K562 (cell line): ENCODE measurements at regions not wholly inside any gene's neighbourhood (a gene's known extent, or its start where the extent isn't known, plus 50 kb on each side); places are given as distances from the start of the nearest gene placed in this dataset.
A peak's percentile ranks its signal among the peaks of the same experiment; 100 is the strongest.

Experiments used
- ATAC-seq: fragments of 200-7000 bp; cut with Tn5 transposase; 3 replicates; pipeline ENCODE4 v1.9.1; 2020; ENCODE audit warnings: moderate library complexity
- BruUV-seq: library from RNA; stranded (reverse); fragments of 400-500 nt; replicated peaks from 2 replicates; lab custom pipeline; 2021; lab: Mats Ljungman, UMichigan
- CTCF ChIA-PET: fragments of 300-600 bp; formaldehyde crosslinking; extraction: SDS; loops from one replicate; lab custom pipeline; 2021; ENCODE audit warnings: low intra/inter-chr PET ratio; lab: Yijun Ruan, JAX
- POLR2A ChIA-PET: fragments of 300-600, 350-650 bp; sonication (Branson Sonifier 250); formaldehyde crosslinking; extraction: SDS; loops from one replicate; lab custom pipeline; 2021; ENCODE audit warnings: antibody characterized with exemption, inconsistent platforms; lab: Yijun Ruan, JAX
- DNase-seq, 4 experiments: peaks; one replicate each; pipeline versions ENCODE4 v3.0.0 to v3.0.0-alpha.2; 2011 to 2018; ENCODE audit warnings: low spot score in 3 of 4, mixed read lengths in 3 of 4; ENCODE audit errors: extremely low read depth in 1 of 4
- FAIRE-seq: peaks from 2 replicates; lab custom pipeline; 2011; peaks lifted over from hg19 to GRCh38; lab: Jason Lieb, UNC
- H2AFZ ChIP-seq: 2 replicates; pipeline ENCODE4 v1.6.0; 2011; ENCODE audit warnings: low read depth, low read length, control low read depth, inconsistent platforms
- H3K27ac ChIP-seq: fragments of 200-600 bp; 3 replicates; pipeline ENCODE4 v1.8.0; 2011; ENCODE audit warnings: low read depth, mild to moderate bottlenecking, control low read depth, inconsistent platforms, low read length, moderate library complexity, mixed read lengths; ENCODE audit errors: extremely low read depth
- H3K27me3 ChIP-seq, 2 experiments: fragments of 300-600 bp in 1 of 2; 2 replicates in 1 of 2; 3 replicates in 1 of 2; pipeline versions ENCODE4 v1.6.0 to v1.8.0; 2011; ENCODE audit warnings: inconsistent platforms in 2 of 2, low read length in 2 of 2, mild to moderate bottlenecking in 1 of 2, mixed read lengths in 1 of 2, moderate library complexity in 1 of 2; ENCODE audit not compliant: control insufficient read depth in 2 of 2, insufficient read depth in 2 of 2
- H3K36me3 ChIP-seq: fragments of 300-600 bp; 3 replicates; pipeline ENCODE4 v1.8.0; 2011; ENCODE audit warnings: mild to moderate bottlenecking, low read length, inconsistent platforms; ENCODE audit not compliant: control insufficient read depth, insufficient read depth
- H3K4me1 ChIP-seq, 2 experiments: fragments of 200-600 bp in 1 of 2; replicated peaks in 1 of 2; 2 replicates in 1 of 2; 3 replicates in 1 of 2; pipeline versions ENCODE4 v1.5.1 to v1.8.0; 2011; ENCODE audit warnings: inconsistent platforms in 2 of 2, low read length in 2 of 2, mild to moderate bottlenecking in 1 of 2, mixed read lengths in 1 of 2, moderate library complexity in 1 of 2; ENCODE audit not compliant: control insufficient read depth in 2 of 2, insufficient read depth in 2 of 2
- H3K4me2 ChIP-seq: 2 replicates; pipeline ENCODE4 v1.6.1; 2011; ENCODE audit warnings: low read length, control low read depth, inconsistent platforms, mixed read lengths; ENCODE audit not compliant: insufficient read depth
- H3K4me3 ChIP-seq: fragments of 200-600 bp; sonication (generic), shearing (Covaris generic); 2 replicates; pipeline ENCODE4 v1.5.1; 2016; ENCODE audit warnings: control low read depth, inconsistent platforms
- H3K79me2 ChIP-seq: fragments of 200-600 bp; 3 replicates; pipeline ENCODE4 v1.8.0; 2011; ENCODE audit warnings: low read length, inconsistent platforms; ENCODE audit not compliant: control insufficient read depth, insufficient read depth
- H3K9ac ChIP-seq, 2 experiments: 2 replicates each; pipeline versions ENCODE4 v1.6.0 to v1.6.1; 2011; ENCODE audit warnings: low read depth in 2 of 2, low read length in 2 of 2, control low read depth in 1 of 2, inconsistent platforms in 1 of 2, mild to moderate bottlenecking in 1 of 2, mixed read lengths in 1 of 2; ENCODE audit not compliant: insufficient read depth in 1 of 2
- H3K9me1 ChIP-seq: one replicate; pipeline ENCODE4 v1.6.0; 2011; ENCODE audit warnings: inconsistent platforms, mild to moderate bottlenecking, low read length, moderate library complexity; ENCODE audit not compliant: control insufficient read depth, insufficient read depth
- H3K9me3 ChIP-seq: replicated peaks from 2 replicates; pipeline ENCODE4 v1.5.1; 2011; ENCODE audit warnings: low read depth, low read length, inconsistent platforms; ENCODE audit not compliant: control insufficient read depth, insufficient read depth
- H4K20me1 ChIP-seq: replicated peaks from 2 replicates; pipeline ENCODE4 v1.6.1; 2011; ENCODE audit warnings: low read length, inconsistent platforms, mixed read lengths; ENCODE audit not compliant: control insufficient read depth, insufficient read depth
- ADNP ChIP-seq: fragments of 200-800 bp; sonication (Bioruptor generic); IDR thresholded peaks from 2 replicates; pipeline ENCODE4 v1.6.1; 2016; ENCODE audit warnings: missing genetic modification characterization, missing compliant biosample characterization
- ARID3B ChIP-seq: fragments of 250-450 bp; sonication (Bioruptor Pico); IDR thresholded peaks from 2 replicates; pipeline ENCODE4 v1.4.0; 2020; ENCODE audit warnings: borderline replicate concordance
- C11orf30 ChIP-seq: fragments of 450-650 bp; IDR thresholded peaks from 2 replicates; pipeline ENCODE4 v1.6.1; 2016; ENCODE audit warnings: low read depth, mild to moderate bottlenecking
- ETV6 ChIP-seq, 3 experiments: fragments of 150-350 bp in 1 of 3; sonication (generic) in 1 of 3; formaldehyde crosslinking in 1 of 3; IDR thresholded peaks; 2 replicates each; pipeline versions ENCODE4 v1.6.1 to v1.8.0; 2014 to 2022; ENCODE audit warnings: borderline replicate concordance in 2 of 3, low read depth in 2 of 3, antibody characterized with exemption in 1 of 3, low read length in 1 of 3, mild to moderate bottlenecking in 1 of 3, missing genetic modification reagents in 1 of 3
- EZH2 ChIP-seq: IDR thresholded peaks from 2 replicates; pipeline ENCODE4 v1.6.1; 2012; ENCODE audit warnings: low read depth, mild to moderate bottlenecking, inconsistent platforms, low read length, borderline replicate concordance
- FOXP1 ChIP-seq: sonication (generic); formaldehyde crosslinking; IDR thresholded peaks from 2 replicates; pipeline ENCODE4 v1.8.0; 2022; ENCODE audit warnings: mild to moderate bottlenecking, missing genetic modification reagents
- MAFG ChIP-seq: fragments of 450-650 bp; conservative IDR thresholded peaks from 2 replicates; pipeline ENCODE4 v1.6.1; 2016; ENCODE audit warnings: missing genetic modification characterization, missing compliant biosample characterization
- MIER1 ChIP-seq: fragments of 450-650 bp; IDR thresholded peaks from 2 replicates; pipeline ENCODE4 v1.6.1; 2016; ENCODE audit warnings: antibody characterized with exemption, mild to moderate bottlenecking, low read depth
- TSHZ1 ChIP-seq: fragments of 250-450 bp; sonication (Bioruptor Pico); IDR thresholded peaks from 2 replicates; pipeline ENCODE4 v1.4.0; 2020; ENCODE audit warnings: mild to moderate bottlenecking, moderate library complexity
- ZNF316 ChIP-seq: fragments of 450-650 bp; IDR thresholded peaks from 2 replicates; pipeline ENCODE4 v1.6.1; 2016
- WGBS: fragments of 100-300 bp; shearing (Covaris generic); methylation state at CpG from one replicate; pipeline ENCODE4 v1.1.6; 2016; ENCODE audit warnings: low coverage, mixed read lengths; ENCODE audit not compliant: insufficient coverage; ENCODE audit errors: missing lambda C conversion rate; 5-methylcytosine and 5-hydroxymethylcytosine counted together
- in situ Hi-C: fragments of 300-500 bp; cut with MboI; formaldehyde crosslinking; loops from 4 replicates; pipeline ENCODE4 v1.15.0; 2018; ENCODE audit warnings: inconsistent platforms, mixed read lengths
- intact Hi-C: fragments of 100-400 bp; cut with micrococcal nuclease; formaldehyde crosslinking; loops from 2 replicates; pipeline ENCODE4 v1.14.2; 2022
- TF ChIP-seq, protein P1 (sequence below): fragments of 450-650 bp; formaldehyde crosslinking; IDR thresholded peaks from 2 replicates; pipeline ENCODE4 v1.4.0; 2020; ENCODE audit warnings: mild to moderate bottlenecking, mixed read lengths

- no peak for TF ChIP-seq ARID3B (CRISPR knock-in tag)
Measured at GRCh38 chr21:35581640-35582039, 478.7 kb downstream of the SETD4 start (continued).

DNA sequence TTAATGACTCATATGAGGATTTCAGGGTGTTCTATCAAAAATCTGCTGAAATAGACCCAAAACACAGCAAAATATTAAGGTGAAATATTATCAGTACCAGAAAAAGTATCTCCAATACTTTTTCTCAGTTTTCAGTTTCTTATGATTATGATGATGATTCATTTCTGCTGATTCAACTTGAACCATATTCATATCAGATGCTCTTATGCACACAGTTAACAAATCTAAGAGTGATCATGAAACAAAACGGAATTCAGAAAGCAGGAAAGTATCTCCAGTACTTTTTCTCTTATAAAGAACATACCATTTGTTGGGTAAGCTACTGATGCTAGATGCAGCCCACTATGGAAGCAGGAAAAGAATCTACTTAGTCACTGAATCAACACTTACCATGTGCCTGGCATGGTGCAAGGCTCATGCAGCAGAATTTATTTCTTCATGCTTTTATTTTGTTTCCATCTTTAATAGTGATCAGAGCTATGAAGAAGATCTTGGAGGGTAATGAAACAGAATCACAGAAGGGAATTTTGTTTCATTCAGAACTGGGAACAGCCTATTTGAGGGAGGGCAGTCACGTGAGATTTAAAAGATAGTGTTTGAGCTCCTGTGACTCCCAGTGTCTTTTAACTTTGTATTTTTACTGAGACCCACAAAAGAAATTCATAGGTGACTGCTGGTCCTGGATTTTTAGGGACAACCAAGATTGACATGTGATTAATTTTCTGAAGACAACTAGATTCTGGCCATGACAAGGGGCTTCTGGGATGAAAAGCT is 480.6 kb downstream of the SETD4 start:
- WGBS = 3% methylated on average over 2 of the region's 2 CpGs
- Histone ChIP-seq H3K79me2 (no peaks in the 10 kb centered on the region), H4K20me1 (no peaks in the 10 kb centered on the region), H3K4me3 (no peak overlapping the region), H3K9me3 (no peaks in the 10 kb centered on the region), H3K4me1 (no peaks in the 10 kb centered on the region), H2AFZ (no peak overlapping the region), H3K27ac (no peak overlapping the region), H3K36me3 (no peaks in the 10 kb centered on the region), H3K27me3 (peaks cover 0 to 5% of the 10 kb centered on the region in 2 experiments; a peak in 4 of 5 replicates), H3K4me2 (no peak overlapping the region), H3K9ac (no peak overlapping the region), H3K9me1 (no peaks in the 10 kb centered on the region)
- POLR2A ChIA-PET = interaction anchor here (0.6 kb wide), 1 partner anchor 497 kb away, joined by 3 read pairs; no protein-coding TSS in a partner anchor
- ATAC-seq (no peak), DNase-seq (no peak), FAIRE-seq (no peak)
- CTCF ChIA-PET = no interaction called here
- BruUV-seq = no TSS peak
- intact Hi-C loops (no loop called here), in situ Hi-C loops (no loop called here)
- TF ChIP-seq, protein P1, sequence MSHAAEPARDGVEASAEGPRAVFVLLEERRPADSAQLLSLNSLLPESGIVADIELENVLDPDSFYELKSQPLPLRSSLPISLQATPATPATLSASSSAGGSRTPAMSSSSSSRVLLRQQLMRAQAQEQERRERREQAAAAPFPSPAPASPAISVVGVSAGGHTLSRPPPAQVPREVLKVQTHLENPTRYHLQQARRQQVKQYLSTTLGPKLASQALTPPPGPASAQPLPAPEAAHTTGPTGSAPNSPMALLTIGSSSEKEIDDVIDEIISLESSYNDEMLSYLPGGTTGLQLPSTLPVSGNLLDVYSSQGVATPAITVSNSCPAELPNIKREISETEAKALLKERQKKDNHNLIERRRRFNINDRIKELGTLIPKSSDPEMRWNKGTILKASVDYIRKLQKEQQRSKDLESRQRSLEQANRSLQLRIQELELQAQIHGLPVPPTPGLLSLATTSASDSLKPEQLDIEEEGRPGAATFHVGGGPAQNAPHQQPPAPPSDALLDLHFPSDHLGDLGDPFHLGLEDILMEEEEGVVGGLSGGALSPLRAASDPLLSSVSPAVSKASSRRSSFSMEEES (CRISPR knock-in tag) = peak; percentile 60; the same call in 1 of the 2 replicates
- no peak for TF ChIP-seq FOXP1
- no peak for TF ChIP-seq EZH2
- TF ChIP-seq MAFG (tag) = 0 out of 2 replicates have a peak, but pooled peaks have one; percentile 4
- TF ChIP-seq MIER1 = no peak
- no peak for TF ChIP-seq C11orf30
- TF ChIP-seq TSHZ1 (CRISPR knock-in tag) = no peak
- no peak for TF ChIP-seq ADNP (tag)
- no peak for TF ChIP-seq ETV6 (IDR thresholded peaks at IDR 0.05; ENCODE audit: borderline replicate concordance in 1 of 2, low read depth in 2 of 2, low read length in 1 of 2)
- TF ChIP-seq ETV6 (CRISPR knock-in tag; IDR thresholded peaks at IDR 0.05; ENCODE audit: borderline replicate concordance) = no peak
- TF ChIP-seq ZNF316 = peak; percentile 38
